Activated CD8-positive, alpha-beta memory T cell treated with anti-CD3 and anti-CD28 coated beads, Interleukin-2, amount 50 U/mL, for 24 hours (primary cell): ENCODE measurements at regions not wholly inside any gene's neighbourhood (a gene's known extent, or its start where the extent isn't known, plus 50 kb on each side); places are given as distances from the start of the nearest gene placed in this dataset.

ENCODE experiments used
- DNase-seq: peaks from one replicate; pipeline ENCODE4 v3.0.0-alpha.2; 2020; ENCODE audit errors: extremely low read depth

DNA sequence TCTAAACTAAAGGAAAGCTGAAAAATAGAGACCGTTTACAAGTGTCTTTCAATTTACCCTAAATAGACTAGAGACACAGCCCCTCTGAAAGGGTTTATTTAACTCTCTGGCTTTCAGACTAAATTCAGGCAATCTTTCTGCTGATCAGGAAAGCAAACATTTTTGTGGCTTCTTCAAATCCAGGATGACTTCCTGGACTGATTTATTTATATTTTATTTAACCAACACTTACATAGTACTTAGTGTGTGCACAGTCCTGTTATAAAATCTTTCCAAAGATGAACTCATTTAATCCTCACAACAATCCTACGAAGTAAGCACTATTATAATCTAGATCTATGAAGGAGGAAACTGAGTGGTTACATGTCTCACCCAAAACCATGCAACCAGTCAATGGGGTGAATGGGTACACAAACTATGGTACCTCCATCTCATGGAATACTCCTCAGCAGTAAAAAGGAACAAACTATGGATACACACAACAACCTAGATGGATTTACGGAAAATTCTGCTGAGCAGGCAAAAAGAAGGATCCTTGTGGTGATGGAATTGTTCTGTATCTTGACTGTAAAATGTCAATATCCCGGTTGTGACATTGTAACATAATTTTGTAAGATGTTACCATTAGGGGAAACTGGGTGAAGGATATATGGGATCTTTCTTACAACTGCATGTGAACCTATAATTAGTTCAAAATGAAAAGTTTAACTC lies 64.1 kb upstream of the MAMLD1 start:
- DNase-seq, result no peak

DNA sequence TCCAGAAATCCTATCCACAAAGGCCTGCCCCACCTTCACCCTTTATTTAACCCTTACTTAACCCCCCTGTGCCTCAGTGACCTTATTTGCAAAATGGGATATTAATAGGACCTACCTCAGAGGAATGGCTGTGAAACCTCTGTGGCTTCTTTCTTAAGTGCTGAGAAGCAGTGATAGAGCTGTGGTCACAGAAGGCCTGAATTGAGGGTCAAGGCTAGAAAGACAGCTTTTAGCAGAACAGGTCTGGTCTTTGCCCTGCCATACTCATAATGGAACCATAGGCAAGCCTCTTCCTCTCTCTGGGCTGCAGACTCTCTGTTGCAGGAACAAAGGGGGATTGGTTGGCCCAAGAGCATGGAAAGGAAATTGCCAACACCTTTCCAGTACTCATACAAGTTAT lies 63.5 kb upstream of the MAMLD1 start:
- DNase-seq, result no peak

DNA sequence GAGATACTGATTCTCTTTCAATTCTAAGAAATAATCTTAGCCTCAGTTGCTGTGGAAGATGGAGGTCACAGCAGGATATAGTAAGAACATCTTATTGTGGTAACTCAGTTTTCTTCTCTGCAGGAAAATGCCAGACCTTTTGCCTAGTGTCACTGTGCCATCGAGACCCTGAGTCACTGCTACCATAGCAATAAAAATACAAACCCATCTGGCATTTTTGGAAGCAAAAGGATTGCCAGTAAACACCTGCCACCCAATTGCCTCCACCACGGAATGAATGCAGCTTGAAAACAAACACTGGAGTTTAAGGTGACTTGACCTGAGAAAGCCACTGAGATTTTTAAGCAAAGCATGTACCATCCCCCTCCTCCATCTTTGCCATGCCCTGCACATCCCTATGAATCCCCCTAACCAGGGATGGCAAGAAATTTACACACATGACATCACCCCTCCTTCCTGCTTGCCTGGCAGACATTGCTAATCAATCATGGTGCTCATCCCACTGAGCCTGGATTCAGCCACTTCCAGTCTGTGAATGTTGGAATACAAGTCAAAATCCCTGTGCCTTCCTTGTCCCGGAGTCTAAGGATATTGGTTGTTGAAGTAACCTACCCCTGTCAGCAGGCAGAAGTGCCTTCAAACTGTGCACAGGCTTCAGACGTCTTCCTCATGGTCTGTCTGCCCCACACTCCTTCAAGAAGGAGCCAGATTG lies 59.6 kb upstream of the MAMLD1 start:
- no peak for DNase-seq

DNA sequence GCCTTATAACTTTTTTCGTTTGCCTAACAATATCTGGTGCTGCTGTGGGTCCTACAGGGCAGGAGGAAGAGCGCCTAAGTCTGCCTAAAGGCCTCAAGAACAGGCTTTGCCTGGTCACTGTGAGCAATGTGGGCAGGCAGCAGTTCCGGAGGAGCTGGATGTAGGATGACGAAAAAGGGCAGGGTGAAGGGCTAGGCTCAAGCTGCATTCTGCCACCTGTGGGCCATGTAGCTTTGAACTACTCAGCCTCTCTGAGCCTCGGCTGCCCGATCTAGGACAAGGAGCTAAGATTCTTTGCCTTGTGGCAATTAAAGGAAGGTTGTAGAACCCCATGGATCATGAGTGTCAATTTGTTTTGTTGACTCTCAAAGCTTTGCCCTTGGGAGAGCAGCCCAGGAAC lies 57.1 kb upstream of the MAMLD1 start:
- no peak for DNase-seq

DNA sequence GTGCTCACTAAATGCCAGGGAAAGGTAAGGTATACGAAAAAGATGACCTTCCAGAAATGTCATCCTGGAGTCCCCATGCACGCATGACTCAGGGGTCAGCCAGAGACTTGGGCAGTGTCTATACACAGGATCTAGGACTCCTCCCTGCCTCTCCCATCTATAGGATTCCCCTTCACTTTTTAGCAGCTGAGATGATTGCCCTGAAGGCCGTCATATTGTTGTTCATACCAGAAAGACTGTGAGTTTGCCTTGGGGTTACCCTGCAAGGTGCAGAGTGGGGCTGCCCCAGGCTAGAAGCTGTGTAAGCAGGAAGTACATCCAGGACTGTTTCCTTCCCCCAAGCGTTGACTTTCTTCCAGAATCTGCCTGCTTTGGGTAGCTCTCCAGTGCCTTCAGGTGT lies 55.1 kb upstream of the MAMLD1 start:
- DNase-seq, result no peak

DNA sequence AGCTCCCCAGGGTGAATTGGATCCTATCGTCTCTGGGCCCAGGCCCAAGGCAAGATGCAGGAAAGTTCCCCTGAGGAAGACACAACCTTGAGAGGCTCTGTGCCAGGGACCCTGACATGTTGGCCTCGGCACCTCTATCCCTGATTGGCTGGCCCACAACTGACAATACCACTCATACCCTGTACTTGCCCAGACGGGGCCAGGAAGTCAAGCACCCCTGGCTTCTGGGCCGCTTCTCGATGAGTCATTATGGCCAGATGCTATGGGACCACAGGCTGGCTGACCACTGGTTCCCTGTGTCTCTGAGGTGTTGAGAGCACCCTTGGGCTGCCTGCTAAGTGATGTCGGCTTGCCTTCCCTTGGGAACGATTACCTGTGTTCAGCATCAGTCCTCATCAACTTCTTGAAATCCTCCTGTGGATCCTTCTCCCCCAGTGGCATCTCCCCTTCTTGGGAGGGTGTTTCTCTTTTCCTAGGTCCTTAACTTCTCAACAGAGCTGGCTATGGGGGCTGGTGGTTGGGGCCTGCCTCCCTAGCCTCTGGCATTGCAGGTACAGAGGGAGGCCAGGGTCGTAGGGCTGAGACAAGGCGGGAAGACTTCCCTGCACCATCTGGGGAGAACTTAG lies 54.5 kb upstream of the MAMLD1 start:
- no peak for DNase-seq

DNA sequence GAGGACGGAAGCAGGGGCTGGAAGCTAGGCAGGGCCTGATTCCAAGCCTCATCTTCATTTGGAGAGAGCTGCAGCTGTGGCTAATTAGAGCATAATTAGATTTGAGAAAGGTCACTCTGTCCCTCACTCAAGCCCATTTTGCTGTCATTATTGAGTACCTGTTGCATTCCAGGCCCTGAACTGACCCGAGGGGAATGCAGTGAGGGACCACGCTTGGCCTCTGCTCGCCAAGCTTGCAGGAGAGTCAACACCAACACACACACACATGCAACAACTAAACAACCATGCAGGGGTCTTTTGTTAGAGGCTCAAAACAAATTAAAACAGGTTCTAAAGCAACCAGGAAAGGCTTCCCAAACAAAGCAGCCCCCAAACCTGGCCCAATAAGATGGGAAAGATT lies 52.7 kb upstream of the MAMLD1 start:
- no peak for DNase-seq

DNA sequence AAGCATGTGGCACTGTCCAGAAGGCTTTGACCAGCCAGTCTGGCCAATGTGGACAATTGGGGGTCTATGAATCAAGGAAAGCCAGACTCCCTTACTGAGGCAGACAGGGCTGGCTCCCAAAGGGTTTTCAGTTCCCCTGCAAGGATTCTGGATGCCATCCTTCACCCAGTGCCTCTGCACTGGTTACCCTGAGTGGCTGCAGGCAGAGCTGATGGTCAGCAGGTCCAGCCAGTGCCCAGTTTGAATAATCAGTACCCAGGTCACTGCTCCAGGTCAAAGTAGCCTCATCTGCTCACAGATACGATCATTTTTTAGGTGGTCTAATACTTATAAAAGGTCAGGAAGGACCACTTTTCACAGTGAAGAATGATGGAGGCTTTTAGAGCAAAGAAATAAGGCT lies 52.2 kb upstream of the MAMLD1 start:
- DNase-seq, result no peak

DNA sequence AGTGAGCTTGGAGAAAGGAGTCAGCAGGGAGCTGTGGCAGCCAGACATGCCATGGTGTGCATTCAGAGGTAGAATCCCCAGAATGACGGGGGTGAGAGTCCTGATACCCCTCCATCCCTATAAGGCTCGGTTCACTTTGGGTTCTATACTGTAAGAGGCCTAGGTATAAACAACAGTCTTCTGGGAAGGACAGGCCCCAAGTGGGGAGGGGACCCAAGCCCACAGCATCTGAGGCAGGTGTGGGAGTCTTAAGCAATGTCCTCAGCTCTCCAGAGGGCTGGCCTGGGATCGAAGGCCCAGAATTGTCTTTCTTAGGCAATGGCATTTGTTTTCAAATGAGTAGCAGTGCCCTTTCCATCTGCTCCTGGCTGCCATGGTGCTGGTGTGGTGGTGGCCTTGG lies 50.2 kb upstream of the MAMLD1 start:
- DNase-seq, result no peak
